ENCODE measurements at regions not wholly inside any gene's neighbourhood (a gene's known extent, or its start where the extent isn't known, plus 50 kb on each side); places are given as distances from the start of the nearest gene placed in this dataset.

GRCh38 chr13:21964686-21965085 is 293.8 kb downstream of the FGF9 start:
- DNase-seq, result no peak

- DNase-seq, result no peak
Measured at GRCh38 chr13:21965095-21965494, 294.2 kb downstream of the FGF9 start.

GRCh38 chr13:21966014-21966413 is 295.1 kb downstream of the FGF9 start:
- no peak for DNase-seq

GRCh38 chr13:21967871-21968270 is 297.0 kb downstream of the FGF9 start:
- DNase-seq, result no peak

- no peak for DNase-seq
Measured at GRCh38 chr13:21970172-21970571, 299.3 kb downstream of the FGF9 start.

- no peak for DNase-seq
Measured at GRCh38 chr13:21970918-21971317, 300.0 kb downstream of the FGF9 start.

- peak; percentile 81 to 89 for DNase-seq
Measured at GRCh38 chr13:21971662-21972621, 301.1 kb downstream of the FGF9 start.

GRCh38 chr13:21973437-21974125 is 302.7 kb downstream of the FGF9 start:
- DNase-seq, result no peak

- DNase-seq, result no peak
Measured at GRCh38 chr13:21974741-21975140, 303.9 kb downstream of the FGF9 start.

GRCh38 chr13:21976159-21976558 is 305.3 kb downstream of the FGF9 start:
- no peak for DNase-seq

- DNase-seq, result no peak
Measured at GRCh38 chr13:21979161-21979806, 308.4 kb downstream of the FGF9 start.

GRCh38 chr13:21980049-21980448 is 309.2 kb downstream of the FGF9 start:
- no peak for DNase-seq

- no peak for DNase-seq
Measured at GRCh38 chr13:21984156-21984555, 313.3 kb downstream of the FGF9 start.

GRCh38 chr13:21986602-21987001 is 315.7 kb downstream of the FGF9 start:
- DNase-seq, result peak; percentile 33 to 36

GRCh38 chr13:21987793-21988192 is 316.9 kb downstream of the FGF9 start:
- no peak for DNase-seq

GRCh38 chr13:21988624-21989023 is 317.8 kb downstream of the FGF9 start:
- DNase-seq, result no peak

- DNase-seq, result no peak
Measured at GRCh38 chr13:21996049-21996448, 325.2 kb downstream of the FGF9 start.

GRCh38 chr13:21997726-21998125 is 326.9 kb downstream of the FGF9 start:
- no peak for DNase-seq

GRCh38 chr13:21998279-21998990 is 327.6 kb downstream of the FGF9 start:
- no peak for DNase-seq

GRCh38 chr13:21999666-22000065 is 328.8 kb downstream of the FGF9 start:
- DNase-seq, result no peak

- no peak for DNase-seq
Measured at GRCh38 chr13:22000191-22000590, 329.3 kb downstream of the FGF9 start.

GRCh38 chr13:22001336-22001735 is 330.5 kb downstream of the FGF9 start:
- no peak for DNase-seq

Measured in right lung (tissue), 2 donors.